Skeletal muscle satellite cell (primary cell): ENCODE measurements at regions not wholly inside any gene's neighbourhood (a gene's known extent, or its start where the extent isn't known, plus 50 kb on each side); places are given as distances from the start of the nearest gene placed in this dataset.
"Not testable (repeated sequence)": the region's sequence is repeated elsewhere in the genome, so short reads cannot be mapped to it uniquely, and the experiment has no call there.

Source experiments
- H3K27me3 ChIP-seq: 2 replicates; pipeline ENCODE4 v1.7.0; 2013; ENCODE audit warnings: low read length; ENCODE audit not compliant: control insufficient read depth, insufficient read depth
- H3K36me3 ChIP-seq: 2 replicates; pipeline ENCODE4 v1.7.0; 2013; ENCODE audit warnings: mild to moderate bottlenecking, control low read depth, low read length; ENCODE audit not compliant: insufficient read depth
- H3K4me1 ChIP-seq: 2 replicates; pipeline ENCODE4 v1.7.0; 2013; ENCODE audit warnings: low read length; ENCODE audit not compliant: control insufficient read depth, insufficient read depth
- H3K4me2 ChIP-seq: 2 replicates; pipeline ENCODE4 v1.7.0; 2013; ENCODE audit warnings: mild to moderate bottlenecking, low read length
- H3K4me3 ChIP-seq: 2 replicates; pipeline ENCODE4 v1.7.0; 2013; ENCODE audit warnings: low read length
- H3K9ac ChIP-seq: 2 replicates; pipeline ENCODE4 v1.7.0; 2013; ENCODE audit warnings: mild to moderate bottlenecking, low read depth, low read length, moderate library complexity
- H3K9me3 ChIP-seq: replicated peaks from 2 replicates; pipeline ENCODE4 v1.7.0; 2013; ENCODE audit warnings: mild to moderate bottlenecking, control low read depth, low read length

DNA sequence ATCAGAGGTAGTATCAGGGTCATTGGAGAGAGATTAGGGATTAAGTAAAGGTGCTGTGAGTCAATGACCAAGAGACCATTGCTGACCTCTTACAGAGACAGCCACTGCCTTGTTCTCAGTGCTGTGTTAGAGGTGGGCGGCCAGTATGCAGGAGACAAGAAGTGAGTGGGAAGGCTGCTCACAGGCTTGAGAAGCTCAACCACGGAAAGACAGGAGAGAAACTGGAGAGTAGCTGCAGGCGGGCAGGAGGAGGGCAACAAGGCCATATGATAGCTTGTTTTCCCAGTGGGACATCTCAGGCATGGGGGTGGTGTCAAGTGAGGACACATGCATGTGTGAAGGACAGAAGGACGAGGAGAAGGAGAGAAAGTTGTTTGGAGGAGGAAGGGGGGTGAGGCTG is 237.3 kb downstream of the PDCD6IP start:
- Histone ChIP-seq H3K27me3 (no peaks in the 10 kb centered on the region), H3K4me3 (no peak overlapping the region), H3K36me3 (no peaks in the 10 kb centered on the region), H3K4me2 (no peak overlapping the region), H3K4me1 (no peaks in the 10 kb centered on the region), H3K9ac (no peak overlapping the region), H3K9me3 (no peaks in the 10 kb centered on the region)

DNA sequence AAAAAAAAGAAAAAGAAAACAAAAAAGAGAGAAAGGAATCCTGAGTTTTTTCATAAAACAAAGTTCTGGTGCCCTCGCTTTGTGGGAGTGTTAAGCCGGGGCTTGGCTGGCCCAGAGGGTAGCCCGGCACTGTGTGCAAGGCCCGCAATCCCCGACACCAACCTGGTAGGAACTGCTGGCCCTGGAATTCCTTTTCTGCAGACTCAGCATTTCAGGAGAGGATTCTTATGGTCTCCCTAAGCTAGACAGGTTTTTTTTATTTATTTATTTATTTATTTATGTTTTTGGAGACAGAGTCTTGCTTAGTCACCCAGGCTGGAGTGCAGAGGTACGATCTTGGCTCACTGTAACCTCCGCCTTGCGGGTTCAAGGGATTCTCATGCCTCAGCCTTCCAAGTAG is 238.8 kb downstream of the PDCD6IP start:
- H3K36me3 ChIP-seq: no peaks in the 10 kb centered on the region
- no peaks in the 10 kb centered on the region for H3K4me1 ChIP-seq
- H3K4me3 ChIP-seq: no peak overlapping the region
- H3K4me2 ChIP-seq: no peak overlapping the region
- H3K9ac ChIP-seq: no peak overlapping the region
- H3K9me3 ChIP-seq: no peaks in the 10 kb centered on the region
- no peaks in the 10 kb centered on the region for H3K27me3 ChIP-seq

GRCh38 chr3:34038131-34038530 is 239.7 kb downstream of the PDCD6IP start:
- Histone ChIP-seq H3K9me3 (no peaks in the 10 kb centered on the region), H3K9ac (no peak overlapping the region), H3K27me3 (no peaks in the 10 kb centered on the region), H3K36me3 (no peaks in the 10 kb centered on the region), H3K4me3 (no peak overlapping the region), H3K4me2 (no peak overlapping the region), H3K4me1 (no peaks in the 10 kb centered on the region)

- peaks cover 10% of the 10 kb centered on the region for H3K27me3 ChIP-seq
- no peak overlapping the region for H3K9ac ChIP-seq
These were observed 247.7 kb downstream of the PDCD6IP start for GRCh38 chr3:34046154-34046553.

DNA sequence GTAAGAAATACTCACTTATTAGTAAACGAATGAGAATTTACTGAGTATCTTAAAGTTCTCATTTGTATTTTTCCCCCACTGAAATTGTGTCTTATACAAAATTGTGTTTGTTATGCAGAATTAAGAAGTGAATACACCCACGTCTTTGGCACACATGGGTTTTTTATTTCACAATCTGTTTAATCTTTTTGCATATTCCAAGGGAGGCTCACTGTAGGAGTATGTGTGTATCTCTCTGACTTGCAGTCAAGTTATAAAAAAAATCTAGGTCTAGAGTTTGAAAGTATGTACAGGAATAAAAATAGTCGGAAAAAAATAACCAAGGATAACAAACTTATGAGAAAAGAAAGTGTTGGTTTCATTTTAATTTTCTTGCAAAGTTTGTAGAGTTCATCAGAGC is 255.2 kb downstream of the PDCD6IP start:
- H3K4me3 ChIP-seq: no peak overlapping the region
- H3K4me1 ChIP-seq: no peaks in the 10 kb centered on the region
- H3K9me3 ChIP-seq: no peaks in the 10 kb centered on the region
- H3K4me2 ChIP-seq: no peak overlapping the region
- H3K27me3 ChIP-seq: peaks cover 7% of the 10 kb centered on the region
- H3K36me3 ChIP-seq: no peaks in the 10 kb centered on the region
- H3K9ac ChIP-seq: no peak overlapping the region

More at GRCh38 chr3:34046154-34046553, 247.7 kb downstream of the PDCD6IP start:
- Histone ChIP-seq H3K4me3 (no peak overlapping the region), H3K36me3 (no peaks in the 10 kb centered on the region), H3K4me2 (no peak overlapping the region), H3K4me1 (no peaks in the 10 kb centered on the region), H3K9me3 (no peaks in the 10 kb centered on the region)

DNA sequence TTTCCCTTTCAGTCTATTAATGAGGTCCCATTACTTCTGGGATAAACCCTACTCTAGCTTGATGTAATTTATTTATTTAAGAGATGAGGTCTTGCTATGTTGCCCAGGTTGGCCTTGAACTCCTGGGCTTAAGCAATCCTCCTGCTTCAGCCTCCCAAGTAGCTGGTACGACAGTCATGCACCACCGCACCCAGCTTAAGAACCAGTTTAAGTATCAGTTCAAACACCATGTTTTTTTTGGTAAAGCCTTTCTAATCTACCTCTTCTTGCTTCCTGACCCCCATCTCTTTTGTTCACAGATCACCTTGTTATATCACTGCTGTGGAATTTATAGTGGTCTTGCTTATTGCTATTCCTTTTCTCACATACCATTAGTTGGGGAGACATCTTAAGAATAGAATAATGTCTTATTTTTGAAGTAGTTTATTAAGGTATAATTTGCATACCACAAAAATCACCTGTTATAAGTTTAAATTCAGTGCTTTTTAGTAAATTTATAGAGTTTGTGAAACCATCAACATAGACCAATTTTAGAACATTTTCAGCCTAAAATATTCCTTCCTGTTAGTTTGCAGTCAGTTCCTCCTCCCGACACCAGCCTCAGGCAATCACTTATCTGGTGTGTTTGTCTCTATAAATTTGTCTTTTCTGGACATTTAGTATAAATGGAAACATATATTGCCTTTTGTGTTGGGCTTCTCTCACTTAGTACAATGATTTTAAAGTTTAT is 257.9 kb downstream of the PDCD6IP start:
- Histone ChIP-seq H3K27me3 (peaks cover 7% of the 10 kb centered on the region), H3K4me3 (no peak overlapping the region), H3K9ac (no peak overlapping the region), H3K9me3 (no peaks in the 10 kb centered on the region), H3K36me3 (no peaks in the 10 kb centered on the region), H3K4me2 (no peak overlapping the region), H3K4me1 (no peaks in the 10 kb centered on the region)

GRCh38 chr3:34056951-34057390 is 258.5 kb downstream of the PDCD6IP start:
- Histone ChIP-seq H3K4me2 (no peak overlapping the region), H3K4me3 (no peak overlapping the region), H3K36me3 (no peaks in the 10 kb centered on the region), H3K9me3 (no peaks in the 10 kb centered on the region), H3K4me1 (no peaks in the 10 kb centered on the region), H3K27me3 (peaks cover 7% of the 10 kb centered on the region), H3K9ac (no peak overlapping the region)

GRCh38 chr3:34060995-34061394 is 262.6 kb downstream of the PDCD6IP start:
- H3K27me3 ChIP-seq, H3K4me2 ChIP-seq, H3K36me3 ChIP-seq, H3K4me1 ChIP-seq, H3K9me3 ChIP-seq, H3K9ac ChIP-seq, H3K4me3 ChIP-seq: not testable (repeated sequence)

DNA sequence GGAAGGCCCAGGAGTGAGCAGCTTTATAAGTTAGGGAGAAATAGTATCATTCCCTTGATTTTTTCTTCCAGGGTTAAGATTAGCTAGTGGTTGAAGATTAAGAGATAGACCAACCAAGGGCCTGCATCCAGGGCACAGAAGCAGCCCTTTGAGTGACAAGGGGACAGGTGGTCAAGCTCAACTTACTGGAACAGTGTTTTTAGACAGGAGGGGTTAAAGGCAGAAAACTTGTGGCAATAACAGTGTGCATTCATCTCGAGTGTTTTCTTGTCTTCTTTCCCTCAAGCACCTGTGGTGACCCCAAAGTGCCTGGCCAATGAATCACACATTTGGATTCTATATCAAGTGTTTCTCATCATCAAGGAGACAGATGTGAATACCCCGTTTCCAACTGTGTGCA is 267.5 kb downstream of the PDCD6IP start:
- Histone ChIP-seq H3K4me3 (no peak overlapping the region), H3K4me1 (no peaks in the 10 kb centered on the region), H3K9me3 (no peaks in the 10 kb centered on the region)

GRCh38 chr3:34066328-34066727 is 267.9 kb downstream of the PDCD6IP start:
- H3K4me3 ChIP-seq: no peak overlapping the region
- no peak overlapping the region for H3K4me2 ChIP-seq
- no peaks in the 10 kb centered on the region for H3K4me1 ChIP-seq

More for the DNA sequence above, 267.5 kb downstream of the PDCD6IP start:
- Histone ChIP-seq H3K9ac (no peak overlapping the region), H3K36me3 (no peaks in the 10 kb centered on the region), H3K27me3 (peaks cover 8% of the 10 kb centered on the region), H3K4me2 (no peak overlapping the region)

DNA sequence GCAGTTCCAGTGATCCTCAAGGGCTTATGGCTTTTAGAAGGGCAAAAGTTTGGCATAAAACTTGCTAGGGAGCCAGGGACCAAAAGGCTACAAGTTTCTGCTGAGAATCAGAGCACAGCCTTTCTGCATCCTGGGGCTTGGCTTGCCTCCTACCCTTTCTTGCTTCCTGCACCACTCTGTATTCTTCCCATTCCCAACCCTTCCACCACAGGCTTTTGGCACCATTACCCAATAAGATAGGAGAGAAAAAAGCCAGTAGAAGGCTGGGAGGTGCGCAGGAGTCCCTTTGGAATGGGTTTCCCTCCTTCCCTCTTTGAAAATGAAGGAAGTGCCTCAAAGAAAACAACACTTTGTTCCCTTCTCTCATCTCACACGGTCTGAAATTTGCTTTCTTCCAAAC is 268.6 kb downstream of the PDCD6IP start:
- H3K4me1 ChIP-seq: no peaks in the 10 kb centered on the region
- H3K4me3 ChIP-seq: no peak overlapping the region

More at GRCh38 chr3:34066328-34066727, 267.9 kb downstream of the PDCD6IP start:
- peaks cover 12% of the 10 kb centered on the region for H3K27me3 ChIP-seq
- H3K9ac ChIP-seq: no peak overlapping the region
- no peaks in the 10 kb centered on the region for H3K9me3 ChIP-seq
- no peaks in the 10 kb centered on the region for H3K36me3 ChIP-seq

DNA sequence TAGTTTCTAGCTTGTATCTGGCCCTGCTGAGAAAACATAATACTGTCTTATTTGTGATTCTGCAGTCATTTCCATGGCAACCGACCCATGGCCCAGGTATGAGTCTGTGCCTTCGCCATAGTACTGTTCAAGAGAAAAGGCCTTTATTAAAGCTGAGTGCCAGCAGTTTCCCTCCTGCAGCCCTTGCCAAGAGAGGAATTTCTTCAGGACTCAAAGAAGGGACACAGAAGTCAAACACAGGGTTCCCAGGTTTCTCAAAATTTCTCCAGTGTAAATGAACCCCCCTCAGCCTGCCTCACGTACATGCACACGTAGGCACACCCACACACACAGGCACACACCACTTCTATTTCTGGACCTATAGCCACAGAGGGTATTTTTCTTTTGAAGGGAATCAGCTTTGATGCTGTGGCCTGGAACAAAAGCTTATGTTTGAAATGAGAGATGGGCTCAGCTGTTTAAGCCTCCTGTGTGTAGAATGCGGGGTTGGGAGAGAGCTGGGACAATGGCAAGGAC is 269.2 kb downstream of the PDCD6IP start:
- Histone ChIP-seq H3K9me3 (no peaks in the 10 kb centered on the region), H3K27me3 (peaks cover 13% of the 10 kb centered on the region), H3K9ac (no peak overlapping the region), H3K4me1 (no peaks in the 10 kb centered on the region), H3K36me3 (no peaks in the 10 kb centered on the region), H3K4me3 (no peak overlapping the region), H3K4me2 (no peak overlapping the region)

More for the DNA sequence above, 268.6 kb downstream of the PDCD6IP start:
- Histone ChIP-seq H3K9me3 (no peaks in the 10 kb centered on the region), H3K4me2 (no peak overlapping the region), H3K36me3 (no peaks in the 10 kb centered on the region), H3K9ac (no peak overlapping the region), H3K27me3 (peaks cover 13% of the 10 kb centered on the region)
